ENCODE measurements at regions not wholly inside any gene's neighbourhood (a gene's known extent, or its start where the extent isn't known, plus 50 kb on each side); places are given as distances from the start of the nearest gene placed in this dataset.

DNA sequence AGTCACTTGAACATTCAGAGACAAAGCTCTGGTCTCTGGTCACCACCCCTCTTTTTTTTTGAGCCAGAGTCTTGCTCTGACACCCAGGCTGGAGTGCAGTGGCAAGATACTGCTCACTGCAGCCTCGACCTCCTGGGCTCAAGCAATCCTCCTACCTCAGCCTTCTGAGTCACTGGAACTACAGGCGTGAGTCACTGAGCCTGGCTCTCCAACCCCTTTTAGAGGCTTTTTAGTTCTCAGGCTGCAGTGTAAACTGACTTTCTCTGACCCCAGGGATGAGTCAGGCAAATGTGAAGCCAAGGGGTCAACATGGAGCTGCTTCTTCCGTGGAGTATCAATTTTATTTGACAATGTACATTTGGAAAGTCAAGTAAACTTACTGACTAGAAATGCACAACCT, 229.2 kb downstream of the PTTG2 start:
- DNase-seq (ENCODE audit: low read depth, low spot score) = no peak

DNA sequence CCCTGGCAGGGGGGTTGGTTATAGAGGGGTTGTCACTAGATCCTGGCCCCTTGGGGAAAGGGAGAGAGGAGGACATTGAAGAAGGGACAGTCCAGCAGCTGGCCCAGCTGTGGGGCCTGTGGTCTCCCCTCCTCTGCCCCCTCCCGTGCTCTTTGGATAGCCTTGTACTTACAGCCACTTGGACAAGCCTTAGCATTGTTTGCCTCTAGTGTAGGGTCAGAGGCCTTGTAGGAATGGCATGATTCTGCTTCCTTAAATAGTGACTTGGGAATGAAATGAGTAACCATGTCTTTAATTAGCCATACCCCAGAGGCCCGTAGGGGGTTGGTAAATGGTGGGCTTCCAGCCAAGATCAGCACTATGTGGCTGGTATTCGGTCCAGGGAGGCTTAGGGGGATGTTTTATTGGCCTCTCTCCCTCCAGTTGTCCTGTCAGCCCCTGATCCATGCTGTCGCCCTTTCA, 230.6 kb downstream of the PTTG2 start:
- no peak for DNase-seq (ENCODE audit: low read depth, low spot score)

DNA sequence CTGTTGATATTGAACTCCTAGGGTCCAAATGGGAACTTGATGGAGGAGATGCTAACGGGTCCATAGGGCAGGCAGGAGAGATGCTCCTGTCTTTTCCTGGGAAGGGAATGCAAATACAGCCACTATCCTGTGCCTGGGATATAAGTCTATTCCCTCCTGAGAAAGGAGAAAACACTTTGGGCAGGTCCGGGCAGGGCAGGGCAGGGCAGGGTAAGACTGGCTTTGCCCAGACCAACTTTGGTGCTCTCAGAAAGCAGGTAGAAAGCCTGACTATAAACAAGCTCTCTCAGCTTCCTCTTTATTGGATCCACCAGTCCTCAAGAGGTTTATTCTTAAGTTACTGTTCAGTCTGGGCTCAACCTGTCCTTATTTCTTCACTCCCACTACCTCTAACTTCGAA, 232.3 kb downstream of the PTTG2 start:
- no peak for DNase-seq (ENCODE audit: low read depth, low spot score)

DNA sequence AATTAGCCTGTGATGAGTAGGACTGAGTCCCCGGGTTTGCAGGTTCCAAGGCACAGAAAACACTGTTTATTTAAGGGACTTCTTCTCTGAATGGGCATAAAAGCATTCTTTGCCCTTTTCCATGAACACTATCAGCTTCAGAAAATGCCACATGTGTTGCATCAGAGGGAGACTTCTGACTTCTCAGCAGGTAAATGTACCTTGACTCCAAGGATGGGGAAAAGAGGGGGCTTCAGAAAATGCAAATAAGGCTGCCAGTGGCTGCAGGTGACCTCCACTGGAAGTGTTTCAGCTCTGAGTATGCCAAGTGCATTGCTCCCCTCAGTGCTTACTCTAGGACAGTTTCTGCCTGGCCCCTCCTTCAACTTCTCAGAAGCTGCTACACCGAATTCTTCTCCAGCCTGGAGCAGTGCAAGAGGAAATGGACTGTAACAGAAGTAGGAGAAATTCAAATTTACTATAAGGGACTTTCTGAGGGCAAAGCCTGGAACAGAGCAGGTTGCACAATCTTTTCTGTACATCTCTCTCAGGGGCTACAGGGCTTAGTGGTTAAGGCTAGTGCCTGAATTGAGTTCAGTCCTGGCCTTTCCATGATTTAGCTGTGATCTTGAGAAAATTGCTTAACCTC, 233.2 kb downstream of the PTTG2 start:
- no peak for DNase-seq (ENCODE audit: low read depth, low spot score)

DNA sequence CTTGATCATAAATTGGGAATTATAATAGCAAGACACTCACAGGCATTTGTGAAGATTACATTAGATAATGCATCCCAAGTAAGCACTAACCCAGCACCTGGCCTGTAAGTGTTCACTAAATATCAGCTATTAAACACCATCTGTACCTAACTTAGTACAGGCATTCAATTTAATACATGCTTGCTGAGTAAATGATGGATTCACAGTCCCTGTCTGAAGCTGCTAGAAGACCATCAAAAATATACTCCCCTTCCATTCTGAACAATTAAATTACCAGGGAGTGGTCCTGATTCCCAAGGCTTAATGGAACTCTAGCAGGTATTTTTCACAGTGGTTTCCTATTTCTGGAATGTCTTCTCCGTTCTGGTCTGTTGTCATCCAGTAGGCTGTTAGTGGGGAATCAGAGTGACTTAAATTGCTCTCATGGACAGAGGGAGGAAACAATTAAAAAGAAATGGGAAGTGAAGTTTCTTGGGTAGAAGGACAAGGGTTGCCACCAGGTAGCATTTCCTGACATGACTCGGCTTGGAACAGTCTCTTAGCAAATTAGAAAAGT, 233.9 kb downstream of the PTTG2 start:
- no peak for DNase-seq (ENCODE audit: low read depth, low spot score)

DNA sequence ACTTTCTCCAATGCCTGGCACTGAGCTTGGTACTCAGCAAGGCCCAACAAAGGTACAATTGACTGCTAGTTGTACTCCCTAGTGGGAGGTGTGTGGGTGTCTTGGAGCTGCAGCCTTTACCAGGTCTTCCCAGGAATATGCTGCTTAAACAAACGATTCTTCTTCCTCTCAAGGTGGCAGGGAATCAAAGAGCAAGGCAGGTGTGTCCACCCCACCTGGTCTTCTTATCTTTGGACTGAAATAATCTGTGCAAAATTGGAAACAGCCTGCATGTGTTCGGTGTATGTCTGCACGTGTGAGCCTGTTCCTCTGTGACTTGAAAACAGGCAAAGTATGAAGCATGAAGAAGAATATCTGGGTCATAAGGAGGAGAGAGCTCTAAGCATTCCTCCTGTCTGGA, 235.3 kb downstream of the PTTG2 start:
- no peak for DNase-seq (ENCODE audit: low read depth, low spot score)

DNA sequence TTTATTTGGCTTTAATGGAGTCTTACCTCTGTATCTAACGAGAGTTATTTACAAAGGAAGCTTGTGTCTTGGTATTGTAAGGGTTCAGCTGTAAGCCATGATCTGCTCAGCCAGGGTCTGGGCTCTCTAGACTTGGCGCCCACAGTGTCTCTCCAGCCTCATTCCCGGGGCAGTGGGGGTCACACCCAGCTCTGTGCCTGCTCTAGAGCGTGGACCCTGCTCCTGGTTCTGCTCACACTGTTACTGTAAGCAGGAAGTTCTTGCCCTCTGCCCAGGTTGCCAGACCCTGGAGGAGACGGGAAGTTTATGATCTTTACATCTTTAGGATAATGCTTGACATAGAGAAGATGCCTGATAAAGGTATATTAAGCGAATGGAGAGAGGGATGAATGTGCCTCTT, 235.7 kb downstream of the PTTG2 start:
- no peak for DNase-seq (ENCODE audit: low read depth, low spot score)

DNA sequence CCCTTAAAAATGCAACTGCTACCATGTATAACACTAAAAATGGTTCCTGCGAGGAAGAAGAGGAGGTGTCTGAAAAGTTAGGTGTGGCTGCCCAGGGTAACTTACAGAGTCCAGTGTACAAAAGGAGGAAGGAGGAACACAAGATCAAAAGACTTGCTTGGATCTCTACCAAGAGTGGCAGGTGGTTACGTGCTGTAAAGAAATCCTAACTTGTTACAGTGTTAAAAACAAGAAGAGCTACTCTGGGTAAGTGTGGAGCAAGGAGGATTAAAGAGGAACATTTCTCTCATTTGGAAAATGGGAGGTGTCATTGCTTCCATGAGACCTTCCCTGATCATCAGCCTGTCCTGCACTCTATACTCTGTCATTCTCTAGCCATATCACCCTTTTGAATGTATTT, 242.0 kb downstream of the PTTG2 start:
- DNase-seq (ENCODE audit: low read depth, low spot score) = no peak

DNA sequence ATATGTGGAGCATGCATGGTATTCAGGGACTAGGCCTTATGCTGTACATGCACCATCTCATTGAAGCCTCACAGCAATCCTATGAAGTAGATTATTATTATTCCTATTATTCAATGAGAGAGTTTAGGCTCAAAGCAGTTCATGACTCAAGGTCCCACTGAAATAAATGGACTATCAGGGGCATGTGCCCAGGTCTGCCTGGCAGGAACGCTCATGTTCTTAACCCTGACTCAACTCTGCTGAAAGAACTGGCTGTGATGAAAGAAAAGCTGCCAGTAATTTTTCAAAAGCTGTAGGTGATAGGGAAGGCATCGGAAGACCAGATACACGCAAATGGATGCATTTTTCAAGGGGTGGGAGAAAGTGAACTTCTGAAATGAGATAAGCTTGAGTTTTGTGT, 243.4 kb downstream of the PTTG2 start:
- no peak for DNase-seq (ENCODE audit: low read depth, low spot score)

DNA sequence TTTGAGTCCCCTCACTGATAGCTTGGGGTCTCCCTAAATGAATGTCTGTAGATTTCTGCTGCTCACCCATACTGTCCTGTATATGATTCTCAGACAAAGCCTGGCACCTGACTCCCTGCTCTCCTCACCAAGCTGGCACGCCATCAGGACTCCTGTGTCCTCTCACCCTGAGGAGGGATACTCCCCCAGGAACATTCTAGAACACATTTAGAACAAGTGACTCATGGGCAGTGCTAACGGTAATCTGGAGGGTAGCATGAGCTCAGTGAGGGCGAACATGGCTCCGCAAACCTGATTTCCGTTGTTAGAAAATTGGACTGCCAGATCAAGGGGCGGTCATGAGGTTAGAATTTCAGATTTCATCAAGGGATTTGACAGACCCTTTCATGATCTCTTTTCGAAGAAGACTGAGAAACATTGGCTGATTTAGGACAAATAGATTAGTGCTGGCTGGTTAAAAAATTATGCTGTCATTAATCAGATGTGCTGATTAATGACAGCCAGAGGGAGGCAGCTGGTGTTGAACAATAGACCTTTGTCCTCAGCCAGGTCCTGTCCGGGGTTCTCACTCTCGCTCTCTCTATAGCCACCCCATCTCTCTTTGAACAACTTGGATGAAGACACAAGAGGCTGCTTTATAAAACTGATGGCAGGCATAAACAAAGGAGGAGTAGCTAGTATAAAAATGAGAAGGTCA, 244.3 kb downstream of the PTTG2 start:
- DNase-seq (ENCODE audit: low read depth, low spot score) = no peak

DNA sequence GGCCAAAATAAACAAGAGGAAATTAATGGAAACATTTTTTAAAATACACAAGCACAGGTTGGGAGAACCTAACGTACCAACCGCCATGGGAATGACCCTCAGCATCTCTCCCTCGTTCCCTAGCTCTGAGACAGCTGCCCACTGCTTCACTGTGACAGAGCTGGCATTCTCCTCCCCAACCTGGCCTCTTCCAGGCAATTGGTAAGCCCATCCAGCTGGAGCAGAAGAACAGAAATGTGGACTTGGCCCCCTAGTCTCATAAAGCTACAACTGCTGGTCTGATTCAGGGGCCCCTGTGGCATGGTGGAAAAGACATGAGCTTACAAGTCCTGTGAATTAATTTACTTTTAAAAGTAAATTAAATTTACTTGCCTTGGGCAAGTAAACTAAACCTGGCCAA, 245.1 kb downstream of the PTTG2 start:
- DNase-seq (ENCODE audit: low read depth, low spot score) = no peak

DNA sequence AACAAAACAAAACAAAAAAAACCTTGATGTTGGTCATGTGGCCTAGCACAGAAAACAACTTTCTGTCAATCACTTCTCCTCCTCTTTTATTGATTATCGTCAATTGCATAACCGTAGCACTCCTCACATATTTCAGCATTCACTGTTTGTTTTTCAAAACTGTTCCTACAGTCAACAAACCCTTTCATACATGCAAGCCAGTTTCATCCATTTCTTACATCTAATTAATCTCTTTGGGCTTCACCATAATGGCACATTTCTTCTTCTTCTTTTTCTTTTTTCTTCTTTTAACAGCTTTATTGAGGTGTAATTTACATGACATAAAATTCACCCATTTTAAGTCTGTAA, 246.9 kb downstream of the PTTG2 start:
- no peak for DNase-seq (ENCODE audit: low read depth, low spot score)

DNA sequence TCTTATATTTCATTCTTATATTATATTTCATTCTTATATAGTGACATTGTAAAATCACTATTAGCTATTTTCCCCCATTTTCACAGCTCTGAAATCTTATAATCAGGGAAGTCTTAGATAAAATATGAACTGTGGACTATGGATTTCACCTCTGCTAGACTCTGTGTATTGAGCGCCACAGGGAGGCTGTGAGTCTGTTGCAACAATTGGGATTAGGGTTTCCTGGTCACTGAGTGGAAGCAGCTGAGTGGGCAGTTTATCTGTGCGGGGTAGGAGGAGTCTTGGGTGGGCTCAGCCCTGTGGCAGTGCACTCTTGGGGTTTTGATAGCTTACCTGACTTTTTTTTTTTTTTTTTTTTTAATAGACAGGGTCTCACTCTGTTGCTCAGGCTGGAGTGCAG, 249.5 kb downstream of the PTTG2 start:
- DNase-seq (ENCODE audit: low read depth, low spot score) = no peak

DNA sequence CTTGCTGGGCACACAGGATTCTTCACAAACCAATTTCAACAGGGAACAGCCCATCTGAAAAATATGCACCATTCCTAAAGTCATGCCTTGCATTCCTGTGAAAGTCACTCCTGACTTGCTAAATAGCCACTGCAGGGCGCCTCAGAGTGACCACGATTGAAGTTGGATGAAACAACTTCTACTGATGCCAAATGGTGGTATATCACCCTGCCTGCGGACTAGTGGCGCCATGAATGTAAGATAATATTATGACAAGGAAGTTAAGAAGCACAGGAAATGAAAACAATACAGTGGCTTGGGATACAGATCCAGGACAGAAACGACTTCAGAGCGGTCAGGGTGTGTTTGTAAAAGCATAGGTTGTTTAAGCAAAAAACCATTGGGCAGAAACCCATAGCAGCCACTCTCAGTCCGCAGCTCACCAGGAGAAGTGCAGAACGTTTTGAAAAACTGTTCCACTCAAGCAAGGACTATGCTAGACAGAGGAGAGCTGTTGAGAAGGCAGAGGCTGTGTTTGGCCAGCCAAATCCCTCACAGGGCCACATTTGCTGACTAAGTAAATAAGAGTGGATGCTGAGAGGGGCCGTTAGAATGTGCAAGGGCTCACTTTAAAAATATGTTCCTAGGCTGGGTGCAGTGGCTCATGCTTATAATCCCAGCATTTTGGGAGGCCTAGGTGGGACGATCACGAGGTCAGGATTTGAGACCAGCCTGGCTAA, 250.4 kb downstream of the PTTG2 start:
- no peak for DNase-seq (ENCODE audit: low read depth, low spot score)

DNA sequence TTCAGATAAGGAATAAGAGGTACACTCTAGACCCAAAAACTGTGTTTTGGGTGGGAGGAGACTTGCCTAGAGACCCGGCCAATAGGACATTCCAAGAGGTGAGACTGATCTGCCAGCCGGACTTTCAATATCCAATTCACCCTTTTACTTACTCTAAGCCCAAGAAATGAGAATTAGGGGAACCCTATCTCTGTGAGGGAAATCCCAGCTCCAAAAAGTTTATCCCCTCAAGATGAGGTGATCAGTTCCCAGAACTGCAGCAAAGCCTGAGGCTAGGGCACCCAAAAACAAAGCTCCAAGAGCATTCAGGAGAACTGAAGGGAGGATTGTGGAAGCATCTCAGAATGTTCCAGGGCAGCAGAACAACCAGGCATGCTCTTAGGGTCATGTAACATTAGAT, 251.7 kb downstream of the PTTG2 start:
- no peak for DNase-seq (ENCODE audit: low read depth, low spot score)

DNA sequence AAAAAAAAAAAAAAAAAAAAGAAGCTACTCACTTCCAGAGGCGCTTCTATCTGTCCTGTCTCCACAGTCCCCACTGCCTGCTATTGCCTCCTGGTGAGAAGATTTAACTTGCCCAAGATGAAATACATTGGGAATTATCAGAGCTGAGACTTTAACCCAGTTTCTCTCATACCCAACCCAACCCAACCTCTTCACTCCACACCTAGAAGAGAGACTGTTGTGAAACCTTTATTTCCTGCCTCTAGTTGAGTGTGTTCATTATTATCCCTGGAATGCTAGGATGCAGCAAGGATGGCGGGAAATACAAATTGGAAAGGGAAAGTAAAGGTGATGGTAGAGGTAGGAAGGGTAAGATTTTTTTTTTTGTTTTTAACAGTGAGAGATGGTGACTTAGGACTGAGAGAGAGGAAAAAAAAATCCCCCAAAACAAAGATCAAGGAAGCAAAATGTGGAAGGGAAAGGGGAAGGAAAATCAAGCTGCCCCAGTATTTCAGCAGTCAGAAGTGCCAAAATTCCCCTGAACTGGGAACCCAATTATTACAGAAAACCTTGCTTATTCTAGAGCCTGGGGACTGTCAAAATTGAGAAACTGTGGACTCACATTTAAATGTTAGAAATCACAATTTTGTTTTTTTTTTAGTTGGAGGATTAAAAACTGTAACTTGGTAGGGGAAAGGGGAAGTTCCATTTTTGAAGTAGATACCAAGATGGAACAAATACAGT, 253.0 kb downstream of the PTTG2 start:
- DNase-seq (ENCODE audit: low read depth, low spot score) = no peak

DNA sequence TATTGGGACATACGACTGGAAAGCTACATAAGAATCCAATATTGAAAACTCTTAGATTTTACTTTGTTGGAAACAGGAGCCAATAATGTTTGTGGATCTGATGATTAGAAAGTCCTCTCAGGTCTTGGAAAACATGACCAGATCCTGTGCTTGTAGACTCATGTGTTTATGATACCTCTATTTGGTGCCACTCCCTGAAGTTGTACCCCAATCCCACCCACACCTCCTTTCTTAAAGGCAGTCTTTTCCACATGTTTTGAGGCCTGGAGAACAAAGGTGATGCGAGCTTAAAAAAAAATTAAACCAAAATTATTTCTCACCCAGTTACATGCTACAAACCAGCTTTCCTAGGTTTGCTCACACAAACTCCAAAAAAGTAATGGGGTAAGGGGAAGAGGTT, 262.7 kb downstream of the PTTG2 start:
- DNase-seq (ENCODE audit: low read depth, low spot score) = no peak

DNA sequence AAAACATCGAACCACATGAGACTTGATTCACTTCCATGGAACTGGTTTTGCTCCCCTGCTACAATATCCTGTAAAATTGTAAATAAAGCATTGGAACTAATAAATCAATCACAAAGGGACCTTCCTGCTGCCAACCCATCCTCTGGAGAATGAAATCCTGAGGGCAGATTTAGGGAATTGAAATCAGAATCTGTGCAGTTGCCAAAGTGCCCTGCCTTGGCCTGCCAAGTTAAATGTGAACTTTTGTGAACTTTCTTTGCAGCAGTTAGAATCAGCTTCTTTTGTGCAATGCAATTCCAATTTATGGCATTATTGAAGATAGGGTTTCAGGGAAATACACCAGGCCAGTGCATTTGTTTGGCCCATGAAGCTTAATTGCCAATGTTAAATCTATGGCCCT, 263.1 kb downstream of the PTTG2 start:
- DNase-seq (ENCODE audit: low read depth, low spot score) = no peak

DNA sequence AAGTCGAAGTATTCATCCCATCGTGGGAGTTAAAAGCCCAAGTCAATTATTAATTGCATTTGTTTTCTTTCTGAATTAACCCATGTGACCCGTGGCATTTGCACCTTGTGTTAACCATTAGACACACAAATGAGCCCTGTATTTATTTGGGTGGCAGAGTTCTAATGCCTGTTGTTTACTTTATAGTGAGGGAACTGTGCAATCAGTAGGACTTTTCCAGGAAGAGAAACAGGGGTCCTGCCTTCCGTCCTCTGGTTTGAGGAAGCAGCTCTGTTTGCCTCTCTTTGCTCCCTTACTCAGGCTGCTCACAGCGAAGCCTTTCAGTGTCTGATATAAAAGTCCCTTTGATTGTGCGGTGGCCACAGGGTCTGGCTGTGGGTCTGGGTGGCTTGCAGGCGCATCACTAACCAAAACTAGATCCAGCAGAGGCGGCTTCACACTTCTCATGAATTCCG, 263.6 kb downstream of the PTTG2 start:
- no peak for DNase-seq (ENCODE audit: low read depth, low spot score)

DNA sequence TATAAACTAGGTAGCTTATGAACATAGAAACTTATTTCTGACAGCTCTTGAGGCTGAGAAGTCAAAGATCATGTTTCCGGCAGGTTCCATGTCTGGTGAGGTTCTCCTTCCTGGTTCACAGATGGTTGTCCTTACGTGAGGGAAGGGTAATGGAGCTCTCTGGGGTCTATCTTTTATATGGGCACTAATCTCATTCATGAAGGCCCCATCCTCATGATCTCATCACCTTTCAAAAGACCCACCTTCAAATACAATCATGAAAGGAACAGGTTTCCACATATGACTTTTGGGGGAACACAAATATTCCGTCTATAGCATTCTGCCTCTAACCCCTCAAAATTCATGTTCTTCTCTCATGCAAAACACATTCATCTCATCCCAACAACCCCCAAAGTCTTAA, 264.7 kb downstream of the PTTG2 start:
- DNase-seq (ENCODE audit: low read depth, low spot score) = no peak

DNA sequence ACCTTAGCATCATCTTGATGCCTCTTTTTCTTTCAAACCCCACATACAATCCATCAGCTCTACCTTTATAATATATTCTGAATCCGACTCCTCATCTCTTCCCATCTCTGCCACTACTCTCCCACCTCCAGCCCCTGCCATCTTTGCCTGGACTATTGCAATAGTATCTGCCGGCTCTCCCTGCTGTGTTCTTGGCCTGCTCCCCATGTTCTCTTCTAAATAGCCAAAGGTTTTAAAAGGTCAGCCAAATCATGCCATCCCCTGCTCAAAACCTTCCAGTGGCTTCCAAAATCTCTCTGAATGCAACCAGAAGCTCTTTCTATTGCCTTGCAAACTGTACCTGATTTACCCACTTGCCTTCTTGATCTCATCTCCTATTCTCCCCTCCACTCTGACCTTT, 266.0 kb downstream of the PTTG2 start:
- DNase-seq (ENCODE audit: low read depth, low spot score) = no peak

All from activated naive CD8-positive, alpha-beta T cell treated with anti-CD3 and anti-CD28 coated beads, Interleukin-2, amount 50 U/mL, for 16 hours (primary cell).